HCT116 (cell line): ENCODE measurements at regions not wholly inside any gene's neighbourhood (a gene's known extent, or its start where the extent isn't known, plus 50 kb on each side); places are given as distances from the start of the nearest gene placed in this dataset.
A peak's percentile ranks its signal among the peaks of the same experiment; 100 is the strongest.

Source experiments
- ATAC-seq: fragments of 200-7000 bp; cut with Tn5 transposase; 2 replicates; pipeline ENCODE4 v1.9.1; 2020; ENCODE audit warnings: mild to moderate bottlenecking, moderate library complexity
- BruUV-seq: library from RNA; stranded (reverse); fragments of 400-500 nt; replicated peaks from 2 replicates; lab custom pipeline; 2021; lab: Mats Ljungman, UMichigan
- CTCF ChIA-PET: fragments of 300-600 bp; sonication (Branson Sonifier 250); formaldehyde crosslinking; loops from one replicate; lab custom pipeline; 2021; ENCODE audit warnings: antibody characterized with exemption; lab: Charles Lee
- POLR2A ChIA-PET: fragments of 300-600, 350-600 bp; sonication (Branson Sonifier 250); formaldehyde crosslinking; loops from one replicate; lab custom pipeline; 2021; ENCODE audit warnings: antibody characterized with exemption; lab: Charles Lee
- RAD21 ChIA-PET, 2 experiments: fragments of 300-600 bp; sonication (Branson Sonifier 250); formaldehyde crosslinking; loops; one replicate each; lab custom pipeline; 2023; ENCODE audit warnings: low total read pairs in 2 of 2; ENCODE audit not compliant: uncharacterized antibody in 2 of 2, unreplicated experiment in 2 of 2, low non-redundant PET in 1 of 2; lab: Charles Lee
- DNase-seq: peaks from one replicate; pipeline ENCODE4 v3.0.0-alpha.2; 2010; ENCODE audit warnings: low read depth, low spot score
- H2AFZ ChIP-seq: fragments of 200-600 bp; shearing (Covaris generic), sonication (generic); 2 replicates; pipeline ENCODE4 v1.6.1; 2017; ENCODE audit warnings: low read depth, mixed run types, mixed read lengths, antibody characterized with exemption, low read length; ENCODE audit not compliant: poor library complexity, severe bottlenecking
- H3K27ac ChIP-seq: 2 replicates; pipeline ENCODE4 v1.5.1; 2012; ENCODE audit warnings: low read depth, low read length
- H3K27me3 ChIP-seq: fragments of 200-600 bp; sonication (generic); 2 replicates; pipeline ENCODE4 v1.6.1; 2016; ENCODE audit warnings: mixed run types, low read length, mixed read lengths; ENCODE audit not compliant: insufficient read depth
- H3K36me3 ChIP-seq, 2 experiments: fragments of 200-500 bp in 1 of 2; fragments of 200-600 bp in 1 of 2; sonication (Bioruptor generic) in 1 of 2; sonication (generic) in 1 of 2; 2 replicates each; pipeline versions ENCODE4 v1.5.1 to v1.6.1; 2014 to 2016; ENCODE audit warnings: low read length in 2 of 2, inconsistent platforms in 1 of 2, mixed read lengths in 1 of 2, mixed run types in 1 of 2; ENCODE audit not compliant: insufficient read depth in 2 of 2, control insufficient read depth in 1 of 2
- H3K4me1 ChIP-seq, 2 experiments: fragments of 200-600 bp in 1 of 2; sonication (generic) in 1 of 2; 2 replicates each; pipeline versions ENCODE4 v1.5.1 to v1.6.1; 2012 to 2017; ENCODE audit warnings: low read length in 2 of 2, inconsistent platforms in 1 of 2, mild to moderate bottlenecking in 1 of 2, mixed read lengths in 1 of 2, mixed run types in 1 of 2, moderate library complexity in 1 of 2; ENCODE audit not compliant: insufficient read depth in 2 of 2, control insufficient read depth in 1 of 2
- H3K4me2 ChIP-seq: fragments of 200-600 bp; sonication (generic); 2 replicates; pipeline ENCODE4 v1.6.1; 2017; ENCODE audit warnings: mixed run types, low read length, mixed read lengths
- H3K4me3 ChIP-seq, 2 experiments: fragments of 200-600 bp in 1 of 2; sonication (generic) in 1 of 2; replicated peaks in 1 of 2; 2 replicates each; pipeline ENCODE4 v1.5.1; 2011 to 2016; ENCODE audit warnings: low read length in 2 of 2, control low read depth in 1 of 2, low read depth in 1 of 2, mild to moderate bottlenecking in 1 of 2, mixed read lengths in 1 of 2, mixed run types in 1 of 2
- H3K79me2 ChIP-seq: fragments of 200-600 bp; sonication (generic); 2 replicates; pipeline ENCODE4 v1.6.1; 2017; ENCODE audit warnings: mild to moderate bottlenecking, mixed run types, low read length, moderate library complexity, mixed read lengths; ENCODE audit not compliant: insufficient read depth
- H3K9ac ChIP-seq: fragments of 200-600 bp; sonication (generic); 2 replicates; pipeline ENCODE4 v1.6.1; 2016; ENCODE audit warnings: low read length, mixed read lengths
- H3K9me2 ChIP-seq: fragments of 200-600 bp; sonication (generic), shearing (Covaris generic); 2 replicates; pipeline ENCODE4 v1.6.1; 2017; ENCODE audit warnings: mixed run types, mild to moderate bottlenecking, moderate library complexity; ENCODE audit not compliant: insufficient read depth
- H3K9me3 ChIP-seq, 2 experiments: fragments of 200-500 bp in 1 of 2; fragments of 200-600 bp in 1 of 2; sonication (Bioruptor generic) in 1 of 2; sonication (generic) in 1 of 2; 2 replicates each; pipeline ENCODE4 v1.6.1; 2014 to 2017; ENCODE audit warnings: low read length in 2 of 2, mixed read lengths in 2 of 2, inconsistent platforms in 1 of 2, low read depth in 1 of 2, mild to moderate bottlenecking in 1 of 2, mixed run types in 1 of 2, moderate library complexity in 1 of 2; ENCODE audit not compliant: control insufficient read depth in 1 of 2, insufficient read depth in 1 of 2
- H4K20me1 ChIP-seq: fragments of 200-600 bp; sonication (generic), shearing (Covaris generic); 2 replicates; pipeline ENCODE4 v1.6.1; 2017; ENCODE audit warnings: mixed run types, mild to moderate bottlenecking, moderate library complexity; ENCODE audit not compliant: insufficient read depth
- CBX3 ChIP-seq: IDR thresholded peaks from 2 replicates; pipeline ENCODE4 v1.6.1; 2012; ENCODE audit warnings: low read depth
- CEBPB ChIP-seq: IDR thresholded peaks from 2 replicates; pipeline ENCODE4 v1.6.1; 2012; ENCODE audit warnings: low read depth
- EGR1 ChIP-seq: IDR thresholded peaks from 2 replicates; pipeline ENCODE4 v1.6.1; 2012; ENCODE audit warnings: low read depth
- ELF1 ChIP-seq: IDR thresholded peaks from 2 replicates; pipeline ENCODE4 v1.6.1; 2012; ENCODE audit warnings: low read depth, borderline replicate concordance
- EZH2phosphoT487 ChIP-seq: fragments of 200-600 bp; IDR thresholded peaks from 2 replicates; pipeline ENCODE4 v1.6.1; 2018; ENCODE audit warnings: antibody characterized with exemption, borderline replicate concordance
- FOSL1 ChIP-seq: IDR thresholded peaks from 2 replicates; pipeline ENCODE4 v1.6.1; 2012; ENCODE audit warnings: low read depth
- JUND ChIP-seq: IDR thresholded peaks from 2 replicates; pipeline ENCODE4 v1.6.1; 2012
- POLR2AphosphoS5 ChIP-seq: IDR thresholded peaks from 2 replicates; pipeline ENCODE4 v1.6.1; 2011; ENCODE audit warnings: mild to moderate bottlenecking, low read depth, low read length, moderate library complexity
- RAD21 ChIP-seq: IDR thresholded peaks from 2 replicates; pipeline ENCODE4 v1.6.1; 2012; ENCODE audit warnings: low read depth, mild to moderate bottlenecking
- SIN3A ChIP-seq: IDR thresholded peaks from 2 replicates; pipeline ENCODE4 v1.6.1; 2012; ENCODE audit warnings: low read depth
- SP1 ChIP-seq: IDR thresholded peaks from 2 replicates; pipeline ENCODE4 v1.6.1; 2012; ENCODE audit warnings: low read depth
- ZNF274 ChIP-seq: fragments of 200-500 bp; sonication (Bioruptor generic); IDR thresholded peaks from 2 replicates; pipeline ENCODE4 v1.6.1; 2014; ENCODE audit warnings: mild to moderate bottlenecking, low read depth, low read length, inconsistent platforms
- intact Hi-C: fragments of 100-400 bp; cut with micrococcal nuclease; formaldehyde crosslinking; loops from 2 replicates; pipeline ENCODE4 v1.10.0; 2022
- TF ChIP-seq, protein P1 (sequence below): IDR thresholded peaks from 2 replicates; pipeline ENCODE4 v1.6.1; 2012
- TF ChIP-seq, protein P2 (sequence below): IDR thresholded peaks from 2 replicates; pipeline ENCODE4 v1.6.1; 2012
- TF ChIP-seq, protein P3 (sequence below): IDR thresholded peaks from 2 replicates; pipeline ENCODE4 v1.6.1; 2011; ENCODE audit warnings: mild to moderate bottlenecking, low read length, moderate library complexity; ENCODE audit not compliant: insufficient replicate concordance; ENCODE audit errors: extremely low read depth

DNA sequence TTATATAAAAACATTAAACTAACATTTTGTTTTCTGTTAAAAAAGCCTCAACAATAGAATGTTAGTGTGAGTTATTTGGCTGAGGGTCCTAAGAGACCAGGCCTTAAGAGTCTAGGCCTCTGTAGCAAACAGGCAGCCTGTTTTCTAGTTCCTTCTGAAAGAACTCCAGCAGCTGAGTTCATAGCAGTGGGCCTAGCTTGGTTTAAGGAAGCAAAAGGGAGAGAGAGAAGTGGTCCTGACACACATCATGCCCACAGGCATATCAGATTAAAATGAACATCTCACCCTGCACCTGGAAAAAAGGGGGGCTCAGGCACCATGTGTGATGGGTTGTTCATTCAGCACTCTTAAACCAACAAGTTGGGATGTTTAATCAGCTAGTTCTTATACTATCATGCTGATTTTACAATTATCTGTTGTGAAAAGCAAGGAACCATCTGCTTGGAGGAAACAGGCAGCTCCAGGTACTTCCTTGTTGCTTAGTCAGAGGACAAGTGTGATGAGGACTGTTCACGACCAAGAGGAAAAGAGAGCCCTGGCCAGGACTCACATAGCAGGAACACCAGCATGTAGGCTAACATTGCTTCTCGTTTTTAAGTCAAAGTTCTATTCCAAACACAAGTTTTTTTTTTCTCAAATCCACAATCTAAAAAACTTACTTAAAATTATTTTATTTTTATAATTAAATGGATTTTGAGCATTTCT is 81.3 kb upstream of the FRY start:
- intact Hi-C loops, result no loop called here
- DNase-seq (no peak), ATAC-seq (no peak)
- no peak overlapping the region for H3K4me3 ChIP-seq
- no peak overlapping the region for H3K27ac ChIP-seq
- H4K20me1 ChIP-seq, result no peaks in the 10 kb centered on the region
- no TSS peak for BruUV-seq
- no peak overlapping the region for H3K9ac ChIP-seq
- no peak overlapping the region for H3K4me2 ChIP-seq
- no peaks in the 10 kb centered on the region for H3K9me3 ChIP-seq
- H3K4me1 ChIP-seq, result peaks cover 0 to 6% of the 10 kb centered on the region in 2 experiments; a peak in 2 of 4 replicates
- ChIA-PET CTCF (no interaction called here), RAD21 (no interaction called here), POLR2A (no interaction called here)
- no peak overlapping the region for H2AFZ ChIP-seq
- H3K79me2 ChIP-seq, result no peaks in the 10 kb centered on the region
- H3K9me2 ChIP-seq, result no peaks in the 10 kb centered on the region
- H3K36me3 ChIP-seq, result no peaks in the 10 kb centered on the region
- no peak for TF ChIP-seq SP1
- no peak for TF ChIP-seq RAD21
- TF ChIP-seq CEBPB, result no peak
- no peak for TF ChIP-seq CBX3
- TF ChIP-seq, protein P1, sequence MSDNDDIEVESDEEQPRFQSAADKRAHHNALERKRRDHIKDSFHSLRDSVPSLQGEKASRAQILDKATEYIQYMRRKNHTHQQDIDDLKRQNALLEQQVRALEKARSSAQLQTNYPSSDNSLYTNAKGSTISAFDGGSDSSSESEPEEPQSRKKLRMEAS, result no peak
- no peaks in the 10 kb centered on the region for H3K27me3 ChIP-seq

DNA sequence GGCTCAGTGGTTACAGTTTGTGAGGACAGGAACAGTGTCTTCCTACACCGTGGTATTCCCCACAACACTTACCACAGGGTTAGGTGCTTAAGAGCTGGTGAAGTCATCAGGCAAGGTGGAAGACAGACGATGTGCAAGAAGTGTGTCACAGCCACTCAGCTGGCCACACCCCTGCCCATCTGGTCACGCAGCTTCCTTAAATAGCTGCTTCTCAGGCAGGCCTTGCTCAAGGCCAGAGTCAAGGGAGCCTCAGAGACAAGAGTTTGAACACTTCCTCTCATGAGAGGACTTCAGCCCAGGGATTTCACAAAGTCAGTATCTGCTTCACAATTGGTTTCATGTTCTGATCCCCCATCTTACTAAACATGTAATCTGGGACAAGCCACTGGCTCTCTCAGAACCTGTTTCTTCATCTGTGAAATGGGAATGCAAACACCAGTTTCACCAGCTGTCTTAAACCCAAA is 80.3 kb upstream of the FRY start:
- no peak overlapping the region for H2AFZ ChIP-seq

More for the DNA sequence above, 80.3 kb upstream of the FRY start:
- BruUV-seq, result no TSS peak
- intact Hi-C loops, result no loop called here
- Histone ChIP-seq H3K9ac (no peak overlapping the region), H4K20me1 (no peaks in the 10 kb centered on the region), H3K9me3 (no peaks in the 10 kb centered on the region)
- POLR2A ChIA-PET, result no interaction called here
- DNase-seq, result no peak
- TF ChIP-seq, protein P1, result no peak
- TF ChIP-seq EZH2phosphoT487 (no peak), JUND (no peak), POLR2AphosphoS5 (no peak), EGR1 (no peak), ZNF274 (no peak), SIN3A (no peak), ELF1 (no peak), CEBPB (no peak), FOSL1 (no peak)
- TF ChIP-seq, protein P2, sequence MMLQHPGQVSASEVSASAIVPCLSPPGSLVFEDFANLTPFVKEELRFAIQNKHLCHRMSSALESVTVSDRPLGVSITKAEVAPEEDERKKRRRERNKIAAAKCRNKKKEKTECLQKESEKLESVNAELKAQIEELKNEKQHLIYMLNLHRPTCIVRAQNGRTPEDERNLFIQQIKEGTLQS, result no peak
- TF ChIP-seq, protein P3, sequence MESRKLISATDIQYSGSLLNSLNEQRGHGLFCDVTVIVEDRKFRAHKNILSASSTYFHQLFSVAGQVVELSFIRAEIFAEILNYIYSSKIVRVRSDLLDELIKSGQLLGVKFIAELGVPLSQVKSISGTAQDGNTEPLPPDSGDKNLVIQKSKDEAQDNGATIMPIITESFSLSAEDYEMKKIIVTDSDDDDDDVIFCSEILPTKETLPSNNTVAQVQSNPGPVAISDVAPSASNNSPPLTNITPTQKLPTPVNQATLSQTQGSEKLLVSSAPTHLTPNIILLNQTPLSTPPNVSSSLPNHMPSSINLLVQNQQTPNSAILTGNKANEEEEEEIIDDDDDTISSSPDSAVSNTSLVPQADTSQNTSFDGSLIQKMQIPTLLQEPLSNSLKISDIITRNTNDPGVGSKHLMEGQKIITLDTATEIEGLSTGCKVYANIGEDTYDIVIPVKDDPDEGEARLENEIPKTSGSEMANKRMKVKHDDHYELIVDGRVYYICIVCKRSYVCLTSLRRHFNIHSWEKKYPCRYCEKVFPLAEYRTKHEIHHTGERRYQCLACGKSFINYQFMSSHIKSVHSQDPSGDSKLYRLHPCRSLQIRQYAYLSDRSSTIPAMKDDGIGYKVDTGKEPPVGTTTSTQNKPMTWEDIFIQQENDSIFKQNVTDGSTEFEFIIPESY, result no peak
- TF ChIP-seq, all 23 proteins: peak for 0
- CTCF ChIA-PET, result no interaction called here
- Histone ChIP-seq H3K9me2 (no peaks in the 10 kb centered on the region), H3K27me3 (no peaks in the 10 kb centered on the region), H3K4me3 (no peak overlapping the region), H3K79me2 (no peaks in the 10 kb centered on the region), H3K27ac (no peak overlapping the region), H3K4me2 (no peak overlapping the region), H3K36me3 (no peaks in the 10 kb centered on the region), H3K4me1 (peaks cover 0 to 6% of the 10 kb centered on the region in 2 experiments; a peak in 1 of 4 replicates)
- 0 out of 2 replicates have a peak, but pooled peaks have one; percentile 20 for ATAC-seq
- RAD21 ChIA-PET, result no interaction called here
